Uterus (tissue), 3 donors: ENCODE measurements at regions not wholly inside any gene's neighbourhood (a gene's known extent, or its start where the extent isn't known, plus 50 kb on each side); places are given as distances from the start of the nearest gene placed in this dataset.
"Not testable (repeated sequence)": the region's sequence is repeated elsewhere in the genome, so short reads cannot be mapped to it uniquely, and the experiment has no call there.

Source experiments
- DNase-seq, 2 donors: peaks; one replicate each; pipeline ENCODE4 v3.0.0-alpha.2; 2019 to 2020
- H3K27ac ChIP-seq, 2 donors: fragments of 200-600 bp; sonication (generic); 1 replicate in 1 of 2; 2 replicates in 1 of 2; pipeline ENCODE4 v1.5.1; 2016 to 2018
- H3K27me3 ChIP-seq, 2 donors: fragments of 200-600 bp; sonication (generic); one replicate each; pipeline ENCODE4 v1.5.1; 2018 to 2019; ENCODE audit warnings: control low read depth in 1 of 2
- H3K36me3 ChIP-seq, 2 donors: fragments of 200-600 bp; sonication (generic); one replicate each; pipeline ENCODE4 v1.5.1; 2019; ENCODE audit warnings: control low read depth in 1 of 2
- H3K4me1 ChIP-seq, 2 donors: fragments of 200-600 bp; sonication (generic); one replicate each; pipeline ENCODE4 v1.5.1; 2018 to 2019; ENCODE audit warnings: control low read depth in 1 of 2
- H3K4me3 ChIP-seq, 2 donors: fragments of 200-600 bp; sonication (generic); 1 replicate in 1 of 2; 2 replicates in 1 of 2; pipeline ENCODE4 v1.5.1; 2018 to 2019; ENCODE audit warnings: mild to moderate bottlenecking in 1 of 2
- H3K9me3 ChIP-seq, 2 donors: fragments of 200-600 bp; sonication (generic); one replicate each; pipeline ENCODE4 v1.5.1; 2019; ENCODE audit warnings: control low read depth in 1 of 2
- POLR2A ChIP-seq, 2 donors: fragments of 450-650 bp; IDR thresholded peaks; one replicate each; pipeline ENCODE4 v1.6.1; 2016; ENCODE audit warnings: antibody characterized with exemption in 2 of 2, mild to moderate bottlenecking in 1 of 2, moderate library complexity in 1 of 2
- intact Hi-C: fragments of 100-400 bp; cut with DNase I; formaldehyde crosslinking; loops from one replicate; pipeline ENCODE4 v1.15.1; 2023; ENCODE audit warnings: low total_unique reads
- TF ChIP-seq, protein P1 (sequence below), 4 experiments: fragments of 200-600 bp in 2 of 4; fragments of 450-650 bp in 2 of 4; sonication (generic) in 2 of 4; IDR thresholded peaks; one replicate each; pipeline ENCODE4 v1.5.1; 2016 to 2019; ENCODE audit warnings: antibody characterized with exemption in 4 of 4, mild to moderate bottlenecking in 2 of 4, moderate library complexity in 1 of 4
- donor health status: DM: yes; HTN: yes; CAD: no.

DNA sequence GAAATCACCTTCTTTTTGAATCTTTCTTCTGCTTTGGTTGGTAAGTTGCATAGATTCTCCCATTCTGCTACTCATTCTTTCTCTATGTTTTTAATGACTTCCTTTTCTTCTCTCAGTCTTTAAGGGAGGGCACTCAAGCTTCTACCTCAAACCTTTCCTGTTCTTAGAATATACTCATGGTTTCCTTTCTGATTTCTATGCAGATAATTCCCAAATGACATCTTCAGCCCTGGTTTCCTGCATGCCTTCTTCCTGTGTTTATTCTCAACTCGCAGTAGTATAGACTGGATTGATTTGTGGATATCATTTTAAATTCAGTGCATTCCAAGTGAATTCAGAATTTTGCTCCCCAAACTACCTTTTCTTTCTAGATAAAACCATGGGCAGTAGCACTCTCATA, 803.6 kb downstream of the METTL15 start:
- H3K4me3 ChIP-seq: no peak overlapping the region
- TF ChIP-seq, protein P1, sequence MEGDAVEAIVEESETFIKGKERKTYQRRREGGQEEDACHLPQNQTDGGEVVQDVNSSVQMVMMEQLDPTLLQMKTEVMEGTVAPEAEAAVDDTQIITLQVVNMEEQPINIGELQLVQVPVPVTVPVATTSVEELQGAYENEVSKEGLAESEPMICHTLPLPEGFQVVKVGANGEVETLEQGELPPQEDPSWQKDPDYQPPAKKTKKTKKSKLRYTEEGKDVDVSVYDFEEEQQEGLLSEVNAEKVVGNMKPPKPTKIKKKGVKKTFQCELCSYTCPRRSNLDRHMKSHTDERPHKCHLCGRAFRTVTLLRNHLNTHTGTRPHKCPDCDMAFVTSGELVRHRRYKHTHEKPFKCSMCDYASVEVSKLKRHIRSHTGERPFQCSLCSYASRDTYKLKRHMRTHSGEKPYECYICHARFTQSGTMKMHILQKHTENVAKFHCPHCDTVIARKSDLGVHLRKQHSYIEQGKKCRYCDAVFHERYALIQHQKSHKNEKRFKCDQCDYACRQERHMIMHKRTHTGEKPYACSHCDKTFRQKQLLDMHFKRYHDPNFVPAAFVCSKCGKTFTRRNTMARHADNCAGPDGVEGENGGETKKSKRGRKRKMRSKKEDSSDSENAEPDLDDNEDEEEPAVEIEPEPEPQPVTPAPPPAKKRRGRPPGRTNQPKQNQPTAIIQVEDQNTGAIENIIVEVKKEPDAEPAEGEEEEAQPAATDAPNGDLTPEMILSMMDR (IDR thresholded peaks at IDR 0.05): no peak
- TF ChIP-seq POLR2A (IDR thresholded peaks at IDR 0.05): no peak
- H3K9me3 ChIP-seq: no peaks in the 10 kb centered on the region
- H3K4me1 ChIP-seq: no peaks in the 10 kb centered on the region
- no peaks in the 10 kb centered on the region for H3K27me3 ChIP-seq
- H3K36me3 ChIP-seq: no peaks in the 10 kb centered on the region
- no peak overlapping the region for H3K27ac ChIP-seq
- no peak for DNase-seq
- intact Hi-C loops: no loop called here

DNA sequence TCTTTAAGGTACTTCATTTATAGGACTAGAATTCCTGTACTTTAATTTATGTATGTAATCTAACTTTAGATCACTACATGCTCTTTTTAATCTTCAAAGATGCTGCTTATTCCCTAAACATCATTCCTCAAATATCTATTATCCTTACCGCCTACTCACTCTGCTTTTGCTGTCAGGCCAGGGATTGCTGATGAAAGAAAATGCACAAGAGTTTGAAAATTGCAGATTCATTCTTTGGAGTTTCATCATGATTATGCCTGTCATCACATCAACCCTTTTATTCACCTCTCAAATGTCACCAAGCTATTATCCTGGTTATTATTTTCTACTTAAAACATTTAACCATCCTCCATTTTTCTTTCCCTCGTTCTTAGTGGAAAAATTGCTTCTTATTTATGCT, 802.7 kb downstream of the METTL15 start:
- H3K4me1 ChIP-seq: no peaks in the 10 kb centered on the region
- DNase-seq: no peak
- H3K27ac ChIP-seq: no peak overlapping the region
- no peaks in the 10 kb centered on the region for H3K36me3 ChIP-seq
- TF ChIP-seq POLR2A (IDR thresholded peaks at IDR 0.05): no peak
- TF ChIP-seq, protein P1 (IDR thresholded peaks at IDR 0.05): no peak
- intact Hi-C loops: no loop called here
- H3K9me3 ChIP-seq: no peaks in the 10 kb centered on the region
- no peaks in the 10 kb centered on the region for H3K27me3 ChIP-seq
- H3K4me3 ChIP-seq: no peak overlapping the region

DNA sequence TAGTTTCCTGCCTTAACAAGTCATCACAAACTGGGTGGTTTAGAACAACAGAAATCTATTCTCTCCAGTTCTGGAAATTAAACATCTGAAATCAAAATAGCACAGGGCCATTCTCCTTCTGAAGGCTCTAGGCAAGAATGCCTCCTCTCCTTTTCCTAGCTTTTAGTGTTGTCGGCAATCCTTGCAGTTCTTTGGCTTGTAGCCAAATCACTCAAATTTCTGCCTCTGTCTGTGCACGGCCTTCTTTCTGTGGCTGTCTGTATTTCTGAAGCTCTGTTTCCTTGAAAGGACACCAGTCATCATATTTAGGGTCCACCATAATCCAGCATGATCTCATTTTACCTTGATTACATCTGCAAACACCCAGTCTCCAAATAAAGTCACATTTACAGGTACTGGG, 795.5 kb downstream of the METTL15 start:
- Histone ChIP-seq H3K4me3 (no peak overlapping the region), H3K9me3 (no peaks in the 10 kb centered on the region), H3K27me3 (no peaks in the 10 kb centered on the region), H3K27ac (no peak overlapping the region), H3K4me1 (no peaks in the 10 kb centered on the region), H3K36me3 (no peaks in the 10 kb centered on the region)
- intact Hi-C loops: no loop called here
- no peak for DNase-seq
- TF ChIP-seq, protein P1 (IDR thresholded peaks at IDR 0.05): no peak
- TF ChIP-seq POLR2A (IDR thresholded peaks at IDR 0.05): no peak

DNA sequence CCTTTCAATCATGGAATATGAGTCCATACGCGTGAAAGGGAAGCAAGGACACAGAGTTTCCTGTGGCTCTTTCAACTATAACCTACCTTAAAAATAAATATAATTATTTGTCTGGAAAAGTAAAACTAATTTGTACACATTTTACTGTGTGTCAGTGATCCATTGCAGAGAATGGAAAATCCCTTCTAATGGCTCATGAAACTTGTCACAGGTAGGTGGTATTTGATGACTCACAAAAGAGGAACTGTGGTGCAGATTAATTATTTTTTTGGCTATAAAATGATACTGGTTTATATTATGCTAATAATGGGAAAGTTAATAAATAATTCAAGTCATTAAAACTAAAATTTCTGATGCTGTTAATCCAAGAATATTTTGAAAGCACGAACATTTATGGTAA, 792.2 kb downstream of the METTL15 start:
- DNase-seq: no peak
- TF ChIP-seq, protein P1 (IDR thresholded peaks at IDR 0.05): no peak
- no peak for TF ChIP-seq POLR2A (IDR thresholded peaks at IDR 0.05)
- intact Hi-C loops: no loop called here
- Histone ChIP-seq H3K9me3 (no peaks in the 10 kb centered on the region), H3K4me1 (no peaks in the 10 kb centered on the region), H3K4me3 (no peak overlapping the region), H3K27ac (no peak overlapping the region), H3K27me3 (no peaks in the 10 kb centered on the region), H3K36me3 (no peaks in the 10 kb centered on the region)

DNA sequence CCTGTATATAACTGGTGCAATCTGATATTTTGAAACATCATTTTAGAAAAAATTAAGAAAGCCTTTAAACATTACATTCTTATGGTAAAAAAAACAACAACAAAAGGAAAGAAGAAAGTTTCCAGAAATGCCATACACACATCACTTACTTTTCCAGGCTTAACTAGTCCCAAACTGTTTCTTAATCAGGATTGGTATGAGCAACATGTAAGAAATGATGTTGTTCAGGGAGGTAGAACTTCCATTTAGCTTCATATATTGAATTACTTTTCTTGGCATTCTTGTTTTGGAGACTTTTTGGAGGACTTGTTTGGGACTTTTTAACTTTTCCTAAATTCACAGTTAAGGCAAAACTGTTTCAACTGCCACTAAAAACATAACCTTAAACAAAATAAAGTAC, 791.5 kb downstream of the METTL15 start:
- Histone ChIP-seq H3K9me3 (no peaks in the 10 kb centered on the region), H3K27ac (no peak overlapping the region), H3K4me3 (no peak overlapping the region), H3K4me1 (no peaks in the 10 kb centered on the region), H3K36me3 (no peaks in the 10 kb centered on the region), H3K27me3 (no peaks in the 10 kb centered on the region)
- DNase-seq: no peak
- intact Hi-C loops: no loop called here
- TF ChIP-seq POLR2A (IDR thresholded peaks at IDR 0.05): no peak
- TF ChIP-seq, protein P1 (IDR thresholded peaks at IDR 0.05): no peak

DNA sequence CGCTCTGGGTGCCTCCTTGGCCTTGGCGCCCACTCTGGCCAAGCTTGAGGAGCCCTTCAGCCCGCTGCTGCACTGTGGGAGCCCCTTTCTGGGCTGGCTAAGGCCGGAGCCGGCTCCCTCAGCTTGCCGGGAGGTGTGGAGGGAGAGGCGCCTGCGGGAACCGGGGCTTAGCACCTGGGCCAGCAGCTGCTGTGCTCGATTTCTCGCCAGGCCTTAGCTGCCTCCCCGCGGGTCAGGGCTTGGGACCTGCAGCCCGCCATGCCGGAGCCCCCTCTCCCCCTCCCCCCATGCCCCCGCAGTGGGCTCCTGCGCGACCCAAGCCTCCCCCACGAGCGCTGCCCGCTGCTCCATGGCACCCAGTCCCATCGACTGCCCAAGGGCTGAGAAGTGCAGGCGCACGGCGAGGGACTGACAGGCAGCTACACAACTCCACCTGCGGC, 782.4 kb downstream of the METTL15 start:
- H3K4me3 ChIP-seq, H3K27me3 ChIP-seq, H3K36me3 ChIP-seq, intact Hi-C loops, H3K27ac ChIP-seq, H3K9me3 ChIP-seq, DNase-seq, H3K4me1 ChIP-seq: not testable (repeated sequence)
